DND-41 (cell line): ENCODE measurements at regions not wholly inside any gene's neighbourhood (a gene's known extent, or its start where the extent isn't known, plus 50 kb on each side); places are given as distances from the start of the nearest gene placed in this dataset.

ENCODE experiments used
- ATAC-seq: fragments of 200-7000 bp; cut with Tn5 transposase; 3 replicates; pipeline ENCODE4 v1.9.1; 2021; ENCODE audit warnings: low read depth; ENCODE audit not compliant: insufficient read depth
- DNase-seq: peaks from one replicate; pipeline ENCODE4 v3.0.0-alpha.2; 2020
- H2AFZ ChIP-seq: 2 replicates; pipeline ENCODE4 v1.6.0; 2012; ENCODE audit warnings: low read depth, low read length
- H3K27ac ChIP-seq: 2 replicates; pipeline ENCODE4 v1.5.1; 2012; ENCODE audit warnings: low read length, inconsistent platforms
- H3K27me3 ChIP-seq: fragments of 200-600 bp; sonication (generic); 2 replicates; pipeline ENCODE4 v1.6.0; 2012; ENCODE audit warnings: low read length, mild to moderate bottlenecking, inconsistent platforms; ENCODE audit not compliant: insufficient read depth, poor library complexity
- H3K36me3 ChIP-seq: 2 replicates; pipeline ENCODE4 v1.5.1; 2012; ENCODE audit warnings: low read length, inconsistent platforms; ENCODE audit not compliant: insufficient read depth
- H3K4me1 ChIP-seq: 2 replicates; pipeline ENCODE4 v1.5.1; 2012; ENCODE audit warnings: mild to moderate bottlenecking, low read length; ENCODE audit not compliant: insufficient read depth
- H3K4me2 ChIP-seq: 2 replicates; pipeline ENCODE4 v1.6.0; 2012; ENCODE audit warnings: mild to moderate bottlenecking, moderate library complexity, low read length, inconsistent platforms; ENCODE audit not compliant: insufficient read depth
- H3K4me3 ChIP-seq, 2 experiments: fragments of 200-600 bp in 1 of 2; shearing (Covaris generic) in 1 of 2; 2 replicates each; pipeline ENCODE4 v1.5.1; 2012 to 2016; ENCODE audit warnings: inconsistent platforms in 2 of 2, low read length in 2 of 2, mild to moderate bottlenecking in 2 of 2, low read depth in 1 of 2, moderate library complexity in 1 of 2
- H3K79me2 ChIP-seq: 2 replicates; pipeline ENCODE4 v1.6.0; 2012; ENCODE audit warnings: low read length, inconsistent platforms; ENCODE audit not compliant: insufficient read depth
- H3K9ac ChIP-seq: 2 replicates; pipeline ENCODE4 v1.6.0; 2012; ENCODE audit warnings: low read depth, mild to moderate bottlenecking, inconsistent platforms, low read length, moderate library complexity
- H3K9me3 ChIP-seq: 2 replicates; pipeline ENCODE4 v1.5.1; 2012; ENCODE audit warnings: low read length, moderate library complexity, mild to moderate bottlenecking, inconsistent platforms; ENCODE audit not compliant: insufficient read depth, severe bottlenecking
- H4K20me1 ChIP-seq: 2 replicates; pipeline ENCODE4 v1.6.0; 2012; ENCODE audit warnings: low read length; ENCODE audit not compliant: insufficient read depth
- EZH2 ChIP-seq: IDR thresholded peaks from 3 replicates; pipeline ENCODE4 v1.6.1; 2012; ENCODE audit warnings: borderline replicate concordance, low read depth, mild to moderate bottlenecking, moderate library complexity, low read length, inconsistent platforms; ENCODE audit not compliant: severe bottlenecking
- TF ChIP-seq, protein P1 (sequence below): IDR thresholded peaks from 2 replicates; pipeline ENCODE4 v1.5.1; 2012; ENCODE audit warnings: borderline replicate concordance, low read length, moderate library complexity, mild to moderate bottlenecking; ENCODE audit not compliant: poor library complexity, severe bottlenecking; ENCODE audit errors: extremely low read depth

DNA sequence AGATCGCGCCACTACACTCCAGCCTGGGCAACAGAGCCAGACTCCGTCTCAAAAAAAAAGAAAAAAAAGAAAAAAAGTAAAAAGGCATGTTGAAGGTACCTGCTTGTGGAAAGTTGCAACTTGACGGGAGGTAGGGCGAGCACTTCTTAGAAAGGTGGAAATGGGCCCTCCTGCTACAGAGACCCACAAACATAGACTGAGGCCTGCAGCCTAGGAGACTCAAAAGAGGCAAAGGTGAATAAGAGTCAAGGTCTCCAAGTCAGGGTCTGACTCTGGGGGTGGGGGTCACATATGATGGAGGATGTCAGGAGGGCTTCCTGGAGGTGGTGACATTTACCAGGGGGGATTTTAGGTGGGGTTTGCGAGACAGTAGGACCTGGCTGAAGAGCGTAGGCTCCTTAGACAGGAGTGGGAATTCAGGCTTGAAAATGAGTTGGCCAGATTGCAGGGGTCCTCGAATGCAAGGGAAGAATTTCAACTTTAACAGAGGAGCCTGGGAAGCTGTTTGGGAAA, 303.0 kb downstream of the SEC14L1 start:
- Histone ChIP-seq H3K79me2 (peaks cover 51% of the 10 kb centered on the region), H3K9me3 (no peaks in the 10 kb centered on the region), H3K9ac (peak overlapping the region; percentile 66), H4K20me1 (no peaks in the 10 kb centered on the region), H2AFZ (no peak overlapping the region), H3K4me2 (peak overlapping the region; percentile 65), H3K4me3 (peak overlapping the region in 1 of 2 experiments; percentile 50; a peak in 1 of 4 replicates), H3K4me1 (peaks cover 100% of the 10 kb centered on the region), H3K27me3 (no peaks in the 10 kb centered on the region), H3K27ac (peak overlapping the region; percentile 99), H3K36me3 (no peaks in the 10 kb centered on the region; the same call in 1 of the 2 replicates)
- ATAC-seq (no peak), DNase-seq (no peak)
- TF ChIP-seq, protein P1, sequence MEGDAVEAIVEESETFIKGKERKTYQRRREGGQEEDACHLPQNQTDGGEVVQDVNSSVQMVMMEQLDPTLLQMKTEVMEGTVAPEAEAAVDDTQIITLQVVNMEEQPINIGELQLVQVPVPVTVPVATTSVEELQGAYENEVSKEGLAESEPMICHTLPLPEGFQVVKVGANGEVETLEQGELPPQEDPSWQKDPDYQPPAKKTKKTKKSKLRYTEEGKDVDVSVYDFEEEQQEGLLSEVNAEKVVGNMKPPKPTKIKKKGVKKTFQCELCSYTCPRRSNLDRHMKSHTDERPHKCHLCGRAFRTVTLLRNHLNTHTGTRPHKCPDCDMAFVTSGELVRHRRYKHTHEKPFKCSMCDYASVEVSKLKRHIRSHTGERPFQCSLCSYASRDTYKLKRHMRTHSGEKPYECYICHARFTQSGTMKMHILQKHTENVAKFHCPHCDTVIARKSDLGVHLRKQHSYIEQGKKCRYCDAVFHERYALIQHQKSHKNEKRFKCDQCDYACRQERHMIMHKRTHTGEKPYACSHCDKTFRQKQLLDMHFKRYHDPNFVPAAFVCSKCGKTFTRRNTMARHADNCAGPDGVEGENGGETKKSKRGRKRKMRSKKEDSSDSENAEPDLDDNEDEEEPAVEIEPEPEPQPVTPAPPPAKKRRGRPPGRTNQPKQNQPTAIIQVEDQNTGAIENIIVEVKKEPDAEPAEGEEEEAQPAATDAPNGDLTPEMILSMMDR, result no peak
- TF ChIP-seq EZH2, result no peak

DNA sequence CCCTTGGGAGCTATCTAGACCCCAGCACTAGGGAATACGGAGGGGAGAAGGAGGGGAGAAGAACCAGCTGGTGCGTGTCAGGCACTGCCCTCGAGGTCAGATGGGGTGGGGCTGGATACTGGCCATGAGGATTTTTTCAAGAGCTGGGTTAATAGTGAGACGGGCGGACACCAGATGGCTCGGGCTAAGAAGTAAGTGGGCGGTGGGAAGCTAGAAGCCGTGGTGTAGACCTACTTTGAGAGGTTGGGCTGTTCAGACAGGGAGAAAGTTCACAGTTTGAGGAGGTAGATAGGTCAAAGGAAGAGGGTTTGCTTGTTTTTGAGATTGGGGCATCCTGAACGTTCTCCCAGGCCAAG, 303.8 kb downstream of the SEC14L1 start:
- DNase-seq, result no peak
- H3K79me2 ChIP-seq, result peaks cover 51% of the 10 kb centered on the region
- no peaks in the 10 kb centered on the region for H3K27me3 ChIP-seq
- no peaks in the 10 kb centered on the region for H3K9me3 ChIP-seq
- H3K9ac ChIP-seq, result peak overlapping the region; percentile 66
- TF ChIP-seq EZH2, result no peak
- TF ChIP-seq, protein P1, result no peak
- peaks cover 100% of the 10 kb centered on the region for H3K4me1 ChIP-seq
- peaks cover 7% of the 10 kb centered on the region; the same call in 1 of the 2 replicates for H3K36me3 ChIP-seq
- H3K27ac ChIP-seq, result peak overlapping the region; percentile 99
- H3K4me3 ChIP-seq, result peak overlapping the region in 1 of 2 experiments; percentile 50; a peak in 1 of 4 replicates
- ATAC-seq, result peak; percentile 3
- peak overlapping the region; percentile 65 for H3K4me2 ChIP-seq
- no peaks in the 10 kb centered on the region for H4K20me1 ChIP-seq
- no peak overlapping the region for H2AFZ ChIP-seq

DNA sequence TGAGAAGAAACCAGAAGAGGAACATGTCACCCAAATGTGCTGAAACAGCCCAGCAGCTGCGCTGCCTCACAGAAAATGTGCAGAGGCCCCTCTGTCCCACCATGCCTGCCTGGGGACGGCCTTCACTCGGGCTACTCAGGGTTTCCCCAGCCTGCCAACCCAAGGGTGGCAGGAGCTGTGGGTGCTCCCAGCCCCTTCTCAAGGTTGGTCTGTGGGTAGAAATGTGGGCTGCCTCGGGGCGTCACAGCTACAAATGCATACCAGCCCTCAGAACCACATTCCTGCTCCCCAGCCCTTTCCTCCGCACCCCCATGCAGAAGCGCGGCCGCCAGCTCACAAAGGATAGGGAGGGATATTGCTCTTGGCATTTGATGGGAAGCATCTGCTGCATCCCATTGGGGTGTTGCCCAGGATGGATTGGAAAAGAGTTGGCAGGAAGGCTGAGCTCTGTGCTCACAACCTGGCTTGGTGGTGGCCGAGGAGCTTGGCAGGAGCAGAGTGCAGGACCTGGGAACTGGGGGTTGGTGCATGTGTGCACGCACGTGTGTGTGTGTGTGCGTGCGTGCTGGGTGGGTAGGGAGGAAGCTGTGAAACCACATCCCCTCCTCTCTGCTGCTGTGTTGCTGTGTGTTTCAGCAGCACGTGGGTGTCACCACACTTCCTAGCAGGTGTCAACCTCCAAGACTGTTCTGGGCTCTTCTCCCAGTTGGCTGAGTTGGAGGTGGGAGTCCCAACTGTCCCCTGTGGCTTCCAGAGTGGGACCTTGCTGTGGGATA, 304.4 kb downstream of the SEC14L1 start:
- Histone ChIP-seq H3K4me3 (peak overlapping the region in 1 of 2 experiments; percentile 50; a peak in 2 of 4 replicates), H3K9me3 (no peaks in the 10 kb centered on the region), H3K9ac (peak overlapping the region; percentile 66), H3K4me1 (peaks cover 100% of the 10 kb centered on the region), H3K27me3 (no peaks in the 10 kb centered on the region), H2AFZ (no peak overlapping the region), H3K27ac (peak overlapping the region; percentile 99), H3K79me2 (peaks cover 54% of the 10 kb centered on the region), H3K36me3 (peaks cover 13% of the 10 kb centered on the region; the same call in 1 of the 2 replicates), H4K20me1 (no peaks in the 10 kb centered on the region), H3K4me2 (peak overlapping the region; percentile 65)
- DNase-seq (peak; percentile 95), ATAC-seq (peak; percentile 67)
- no peak for TF ChIP-seq EZH2
- TF ChIP-seq, protein P1, result no peak
